ENCODE measurements at regions not wholly inside any gene's neighbourhood (a gene's known extent, or its start where the extent isn't known, plus 50 kb on each side); places are given as distances from the start of the nearest gene placed in this dataset.

- DNase-seq (no peak), ATAC-seq (replicated peaks) (no peak)
- peaks cover 6% of the 10 kb centered on the region in 2 donors for H3K27me3 Mint-ChIP-seq
- peaks cover 0 to 3% of the 10 kb centered on the region in 2 donors for H3K9me3 Mint-ChIP-seq
- no peak overlapping the region for H3K4me3 Mint-ChIP-seq
- H3K36me3 Mint-ChIP-seq = no peaks in the 10 kb centered on the region
- H3K27ac Mint-ChIP-seq = no peak overlapping the region
- no peaks in the 10 kb centered on the region for H3K4me1 Mint-ChIP-seq
These were observed 118.0 kb upstream of the FRMD1 start for GRCh38 chr6:168196881-168197635.

GRCh38 chr6:168196385-168196860 lies 117.4 kb upstream of the FRMD1 start:
- Mint-ChIP-seq H3K4me3 (no peak overlapping the region), H3K4me1 (no peaks in the 10 kb centered on the region), H3K27ac (no peak overlapping the region), H3K36me3 (no peaks in the 10 kb centered on the region), H3K27me3 (peaks cover 6% of the 10 kb centered on the region in 2 donors), H3K9me3 (peaks cover 0 to 3% of the 10 kb centered on the region in 2 donors)
- DNase-seq (no peak), ATAC-seq (replicated peaks) (no peak)

GRCh38 chr6:168195712-168196111 lies 116.7 kb upstream of the FRMD1 start:
- H3K27me3 Mint-ChIP-seq = peaks cover 6% of the 10 kb centered on the region in 2 donors
- no peaks in the 10 kb centered on the region for H3K36me3 Mint-ChIP-seq
- ATAC-seq (replicated peaks) (no peak), DNase-seq (no peak)
- no peaks in the 10 kb centered on the region for H3K4me1 Mint-ChIP-seq
- H3K27ac Mint-ChIP-seq = no peak overlapping the region
- H3K4me3 Mint-ChIP-seq = no peak overlapping the region
- H3K9me3 Mint-ChIP-seq = peaks cover 0 to 3% of the 10 kb centered on the region in 2 donors

DNA sequence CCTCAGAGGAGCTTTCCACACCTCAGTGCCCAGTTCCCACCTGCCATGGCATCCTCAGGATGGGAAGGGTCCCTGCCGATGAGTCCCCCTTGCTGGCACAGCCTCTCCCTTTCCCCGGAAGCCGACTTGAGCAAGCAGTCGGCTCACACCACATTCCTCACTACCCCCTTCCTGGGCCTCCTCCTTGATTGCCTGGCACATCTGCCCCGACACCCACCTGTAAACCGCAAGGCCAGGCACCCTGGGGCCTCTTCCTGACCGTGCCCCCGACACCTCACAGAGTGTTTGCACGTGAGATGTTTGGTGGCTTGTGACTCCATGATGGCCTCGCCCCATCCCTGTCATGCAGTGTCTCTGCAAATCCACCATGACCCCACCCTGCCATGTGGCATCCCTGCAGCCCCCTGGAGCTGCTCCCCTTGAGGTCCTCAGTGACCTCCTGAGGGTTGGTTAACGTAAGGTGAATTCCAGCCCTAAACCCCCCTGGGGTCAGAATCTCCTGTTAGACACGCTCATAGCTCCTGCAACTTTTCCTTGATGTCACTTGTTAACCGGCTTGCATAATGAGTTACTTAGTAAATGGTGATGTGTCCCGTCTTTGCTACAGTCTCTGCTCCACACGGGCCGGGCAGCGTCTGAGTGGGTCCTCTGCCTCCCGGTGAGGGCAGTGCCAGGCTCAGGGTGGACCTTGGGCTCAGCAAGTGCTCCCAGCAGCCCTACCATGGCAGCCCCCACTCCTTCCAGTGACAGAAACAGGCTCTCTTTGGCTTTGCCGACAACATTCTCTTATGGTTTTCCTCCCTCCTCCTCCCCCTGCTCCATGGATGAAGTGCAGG lies 115.9 kb upstream of the FRMD1 start:
- H3K9me3 Mint-ChIP-seq = peaks cover 0 to 3% of the 10 kb centered on the region in 2 donors
- no peak overlapping the region for H3K27ac Mint-ChIP-seq
- DNase-seq (no peak), ATAC-seq (replicated peaks) (no peak)
- H3K36me3 Mint-ChIP-seq = no peaks in the 10 kb centered on the region
- H3K27me3 Mint-ChIP-seq = peaks cover 6% of the 10 kb centered on the region in 2 donors
- no peak overlapping the region for H3K4me3 Mint-ChIP-seq
- no peaks in the 10 kb centered on the region for H3K4me1 Mint-ChIP-seq

DNA sequence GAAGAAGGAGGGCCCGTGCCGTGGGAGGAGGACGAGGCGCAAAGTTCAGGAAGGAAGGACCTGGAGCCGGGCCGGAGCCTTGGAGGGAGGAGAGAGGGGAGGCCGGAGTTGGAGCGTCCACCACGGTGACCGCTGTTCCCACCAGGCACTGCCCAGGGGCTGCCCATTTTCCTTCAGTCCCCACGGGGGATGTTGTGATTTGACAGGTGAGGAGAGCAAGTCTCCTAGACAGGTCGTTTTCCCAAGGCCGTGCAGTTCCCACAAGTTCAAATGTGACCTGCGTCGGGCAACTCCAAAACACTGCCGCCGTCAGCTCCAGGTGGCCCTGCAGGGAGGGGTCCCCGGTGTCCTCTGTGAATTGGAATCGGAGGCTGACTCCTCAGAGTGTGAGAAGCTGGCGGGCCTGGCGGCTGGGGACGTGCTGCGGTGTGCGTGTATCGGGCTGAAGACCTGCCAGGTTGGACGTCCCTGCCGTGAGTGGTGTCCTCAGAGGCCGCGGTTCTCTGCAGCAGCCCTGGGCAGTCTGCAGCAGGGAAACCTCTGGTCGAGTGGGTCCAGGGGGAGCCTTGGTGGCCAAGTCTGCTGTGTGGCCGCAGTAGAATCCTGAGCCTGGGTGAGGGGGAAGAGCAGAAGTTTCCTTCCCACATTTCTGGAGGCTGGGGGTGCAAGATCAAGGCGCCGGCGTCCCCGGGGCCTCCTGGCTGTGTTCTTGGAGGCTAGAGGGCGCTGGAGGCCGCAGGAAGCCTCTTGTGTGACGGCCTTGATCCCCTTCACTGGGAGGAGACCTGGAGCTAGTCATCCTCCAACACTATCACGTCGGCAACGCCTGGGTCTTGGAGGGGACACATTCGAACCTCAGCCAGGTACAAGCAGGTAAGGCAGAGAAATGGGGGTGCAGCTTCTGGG lies 115.1 kb upstream of the FRMD1 start:
- ATAC-seq (replicated peaks) (no peak), DNase-seq (no peak)
- H3K27ac Mint-ChIP-seq = no peak overlapping the region
- H3K36me3 Mint-ChIP-seq = no peaks in the 10 kb centered on the region
- peaks cover 6% of the 10 kb centered on the region in 2 donors for H3K27me3 Mint-ChIP-seq
- peaks cover 0 to 3% of the 10 kb centered on the region in 2 donors for H3K9me3 Mint-ChIP-seq
- H3K4me1 Mint-ChIP-seq = no peaks in the 10 kb centered on the region
- H3K4me3 Mint-ChIP-seq = no peak overlapping the region

DNA sequence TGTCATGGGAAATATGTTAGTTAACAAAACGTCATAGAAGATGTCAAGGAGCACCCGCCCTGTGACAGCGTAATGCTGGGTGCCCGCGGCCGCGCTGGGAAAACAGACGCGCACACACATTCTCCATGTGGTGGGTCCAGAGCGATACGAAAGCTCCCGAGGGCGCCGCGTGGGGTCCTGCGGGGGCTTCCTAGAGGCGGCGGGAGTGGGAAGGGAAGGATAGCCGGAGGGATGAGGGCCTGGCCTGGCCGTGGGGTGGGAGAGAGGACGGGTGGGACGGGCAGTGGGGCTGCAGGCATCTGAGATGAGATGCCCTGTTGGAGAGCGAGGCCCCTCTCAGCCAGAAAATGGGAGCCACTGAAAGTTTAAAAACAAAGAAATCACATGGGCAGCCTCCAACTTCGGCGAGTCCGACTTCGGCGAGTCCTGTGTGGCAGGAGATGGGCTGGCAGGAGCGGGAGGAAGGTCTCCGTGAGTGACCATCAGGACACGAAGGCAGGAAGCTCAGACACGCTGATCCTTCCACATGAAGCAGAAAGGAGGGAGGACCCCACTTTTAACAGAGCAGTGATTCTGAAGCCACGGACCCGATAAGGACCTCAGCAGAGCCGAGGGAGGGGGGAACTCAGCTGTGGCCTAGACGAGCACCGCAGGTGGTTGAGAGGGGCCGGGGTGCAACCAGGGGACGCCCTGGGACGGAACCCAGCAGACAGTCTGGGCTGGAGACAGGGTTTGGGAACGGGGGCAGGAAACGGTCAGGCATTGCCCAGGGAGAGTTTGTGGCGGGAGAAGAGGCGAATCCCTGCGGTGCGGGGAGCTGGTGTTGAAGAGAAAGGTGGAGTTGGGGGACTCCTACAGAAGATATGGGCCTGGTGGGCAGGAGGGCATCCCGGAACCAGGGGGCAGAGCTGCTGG lies 114.1 kb upstream of the FRMD1 start:
- H3K27ac Mint-ChIP-seq = no peak overlapping the region
- no peak overlapping the region for H3K4me3 Mint-ChIP-seq
- H3K9me3 Mint-ChIP-seq = peaks cover 0 to 3% of the 10 kb centered on the region in 2 donors
- DNase-seq (no peak), ATAC-seq (replicated peaks) (no peak)
- peaks cover 6% of the 10 kb centered on the region in 2 donors for H3K27me3 Mint-ChIP-seq
- H3K36me3 Mint-ChIP-seq = no peaks in the 10 kb centered on the region
- no peaks in the 10 kb centered on the region for H3K4me1 Mint-ChIP-seq

DNA sequence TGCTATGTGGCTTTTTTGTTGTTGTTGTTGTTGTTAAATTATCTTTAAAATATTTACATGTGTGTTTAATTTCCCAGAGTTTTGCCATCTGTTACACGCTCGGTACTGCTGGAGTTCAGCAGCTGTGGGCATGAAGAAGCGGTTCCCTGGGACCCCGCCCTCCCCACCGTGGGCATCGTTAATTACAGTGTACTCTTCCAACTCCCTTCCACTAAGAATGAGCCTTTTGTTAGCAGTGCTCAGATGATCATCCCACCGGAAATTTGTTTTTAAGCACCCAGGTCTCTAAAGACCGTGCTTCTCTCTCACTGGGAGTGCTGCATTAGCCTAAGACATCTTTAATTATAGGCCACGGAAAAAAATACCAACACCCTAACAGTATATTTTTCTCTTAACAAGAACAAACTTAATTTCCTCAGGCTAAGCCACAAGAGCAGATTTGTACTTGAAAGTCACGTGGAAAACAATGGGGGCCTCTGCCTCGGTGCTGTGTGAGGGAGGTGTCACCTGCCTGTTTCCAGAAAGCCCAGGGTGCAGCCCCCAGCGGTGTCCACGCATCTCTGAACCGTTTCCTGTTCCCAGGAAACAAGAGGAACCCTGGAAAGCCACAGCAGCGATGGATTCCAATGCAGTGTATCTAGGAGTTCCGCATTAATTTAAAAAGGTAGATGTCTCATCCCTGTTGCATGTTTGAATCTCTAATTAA lies 113.3 kb upstream of the FRMD1 start:
- Mint-ChIP-seq H3K9me3 (peaks cover 0 to 3% of the 10 kb centered on the region in 2 donors), H3K4me3 (no peak overlapping the region), H3K36me3 (no peaks in the 10 kb centered on the region), H3K4me1 (no peaks in the 10 kb centered on the region), H3K27ac (no peak overlapping the region), H3K27me3 (peaks cover 6% of the 10 kb centered on the region in 2 donors)
- ATAC-seq (replicated peaks) (no peak), DNase-seq (no peak)

DNA sequence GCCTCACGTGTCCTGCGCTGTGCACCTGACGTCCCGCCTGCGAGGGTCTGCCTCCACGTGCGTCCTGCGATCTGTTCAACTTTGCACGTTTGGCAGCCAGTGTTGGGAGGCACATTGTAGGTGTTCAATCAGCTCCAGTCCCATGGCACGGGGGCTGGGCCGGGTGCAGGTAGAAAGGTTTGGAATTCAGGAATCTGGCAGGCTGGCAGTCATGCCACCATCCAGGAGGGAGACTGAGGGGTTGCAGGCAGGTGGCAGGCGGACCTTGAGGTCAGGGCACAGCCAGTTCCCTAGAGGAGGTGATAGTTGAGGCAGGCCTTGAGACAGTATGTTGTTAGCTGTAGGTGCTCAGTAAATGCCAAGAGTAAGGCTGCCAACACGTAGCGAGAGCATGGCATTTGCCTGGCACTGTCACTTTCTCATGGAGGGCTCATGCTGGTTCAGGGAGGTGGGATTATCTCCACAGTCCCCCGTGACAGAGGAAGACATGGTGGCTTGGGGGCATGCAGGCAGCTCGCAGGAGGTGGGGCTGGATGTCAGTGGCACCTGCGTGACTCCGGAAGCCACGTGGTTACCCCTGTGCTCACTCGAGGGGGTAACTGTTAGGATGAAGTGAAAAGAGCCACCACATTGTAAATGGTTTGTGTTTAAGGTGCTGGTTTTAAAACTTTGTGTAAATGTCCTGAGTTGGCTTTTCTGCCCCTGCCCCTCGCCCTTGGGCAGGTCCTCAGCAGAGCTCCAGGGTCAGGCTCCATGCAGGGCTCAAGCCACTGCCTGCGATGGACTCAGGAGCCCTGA lies 111.8 kb upstream of the FRMD1 start:
- no peak for ATAC-seq (replicated peaks)

GRCh38 chr6:168190014-168190405 lies 111.0 kb upstream of the FRMD1 start:
- Mint-ChIP-seq H3K36me3 (no peaks in the 10 kb centered on the region), H3K4me1 (no peaks in the 10 kb centered on the region)

More for the DNA sequence above, 111.8 kb upstream of the FRMD1 start:
- Mint-ChIP-seq H3K36me3 (no peaks in the 10 kb centered on the region), H3K27me3 (peaks cover 6% of the 10 kb centered on the region in 2 donors), H3K4me3 (no peak overlapping the region), H3K27ac (no peak overlapping the region), H3K9me3 (peaks cover 0 to 7% of the 10 kb centered on the region in 2 donors), H3K4me1 (no peaks in the 10 kb centered on the region)
- DNase-seq = no peak

GRCh38 chr6:168189200-168190013 lies 110.4 kb upstream of the FRMD1 start:
- Mint-ChIP-seq H3K4me3 (no peak overlapping the region), H3K4me1 (no peaks in the 10 kb centered on the region), H3K9me3 (peaks cover 0 to 7% of the 10 kb centered on the region in 2 donors), H3K27ac (no peak overlapping the region), H3K27me3 (peaks cover 6% of the 10 kb centered on the region in 2 donors), H3K36me3 (no peaks in the 10 kb centered on the region)
- DNase-seq (no peak), ATAC-seq (replicated peaks) (no peak)

More at GRCh38 chr6:168190014-168190405, 111.0 kb upstream of the FRMD1 start:
- Mint-ChIP-seq H3K27ac (no peak overlapping the region), H3K4me3 (no peak overlapping the region), H3K9me3 (peaks cover 0 to 7% of the 10 kb centered on the region in 2 donors), H3K27me3 (peaks cover 6% of the 10 kb centered on the region in 2 donors)
- DNase-seq = no peak
- no peak for ATAC-seq (replicated peaks)

DNA sequence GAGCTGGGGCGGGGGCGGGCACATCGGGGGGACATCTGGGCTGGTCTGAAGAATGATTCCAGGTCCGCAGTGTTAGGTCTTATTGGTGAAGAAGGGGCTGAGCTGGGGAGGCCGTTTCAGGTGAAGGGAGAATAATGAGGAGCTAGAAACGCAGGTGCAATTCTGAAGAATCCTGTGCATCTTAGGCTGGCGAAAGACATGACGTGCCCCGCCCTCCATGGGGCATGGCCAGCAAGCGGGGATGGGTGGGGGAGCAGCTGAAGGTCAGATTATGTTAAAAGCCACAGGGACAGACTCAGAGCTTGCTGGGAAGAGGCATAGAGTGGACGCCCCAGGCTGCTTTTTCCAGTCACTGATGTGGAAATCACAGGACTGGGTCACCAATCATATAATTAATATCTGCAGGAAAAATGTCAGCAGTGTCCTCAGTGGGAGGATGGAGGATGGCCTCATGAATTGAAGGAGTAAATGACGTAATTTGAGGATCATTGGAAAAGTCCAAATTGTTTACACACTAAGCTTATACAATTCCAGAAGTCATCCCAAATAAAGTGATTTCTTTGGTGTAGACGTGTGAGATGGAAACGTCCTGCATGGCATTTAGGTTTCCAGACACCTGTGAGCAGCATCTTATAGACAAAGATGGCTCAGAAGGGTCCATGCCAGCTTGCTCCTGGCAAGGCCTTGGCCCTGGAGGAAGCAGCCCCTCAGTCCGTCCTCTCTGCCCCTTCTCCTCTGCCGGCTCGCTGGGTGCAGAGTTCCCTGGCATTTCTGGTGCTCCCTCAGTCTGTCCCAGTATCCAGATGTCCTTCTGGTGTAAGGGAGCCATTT lies 109.6 kb upstream of the FRMD1 start:
- DNase-seq = no peak
- Mint-ChIP-seq H3K4me3 (no peak overlapping the region), H3K9me3 (peaks cover 0 to 7% of the 10 kb centered on the region in 2 donors), H3K36me3 (no peaks in the 10 kb centered on the region), H3K4me1 (no peaks in the 10 kb centered on the region), H3K27ac (no peak overlapping the region), H3K27me3 (peaks cover 4 to 6% of the 10 kb centered on the region in 2 donors)
- ATAC-seq (replicated peaks) = no peak

Measured in stimulated activated naive B cell treated with anti-CD40 and anti-IgM and Interleukin-4, amounts not matched to agents 10 μg/mL and 1 μg/mL and 100 μg/mL, for 72 hours (primary cell).